NT2/D1 (cell line): ENCODE measurements at regions not wholly inside any gene's neighbourhood (a gene's known extent, or its start where the extent isn't known, plus 50 kb on each side); places are given as distances from the start of the nearest gene placed in this dataset.

Source experiments
- DNase-seq: peaks from one replicate; pipeline ENCODE4 v3.0.0-alpha.2; 2011; ENCODE audit warnings: low read depth, low spot score
- H3K27me3 ChIP-seq: 2 replicates; pipeline ENCODE4 v1.6.0; 2011; ENCODE audit warnings: mild to moderate bottlenecking; ENCODE audit not compliant: insufficient read length, insufficient read depth
- H3K36me3 ChIP-seq: 2 replicates; pipeline ENCODE4 v1.6.1; 2011; ENCODE audit warnings: mild to moderate bottlenecking, low read length, mixed read lengths; ENCODE audit not compliant: insufficient read depth, insufficient read length
- H3K4me1 ChIP-seq: 2 replicates; pipeline ENCODE4 v1.5.1; 2011; ENCODE audit not compliant: insufficient read depth, insufficient read length
- H3K4me3 ChIP-seq: 2 replicates; pipeline ENCODE4 v1.5.1; 2011; ENCODE audit warnings: low read depth; ENCODE audit not compliant: insufficient read length
- H3K9ac ChIP-seq: 2 replicates; pipeline ENCODE4 v1.6.0; 2011; ENCODE audit warnings: low read depth; ENCODE audit not compliant: insufficient read length
- H3K9me3 ChIP-seq: 2 replicates; pipeline ENCODE4 v1.5.1; 2011; ENCODE audit warnings: mild to moderate bottlenecking, low read length; ENCODE audit not compliant: insufficient read depth
- SUZ12 ChIP-seq: IDR thresholded peaks from 2 replicates; pipeline ENCODE4 v1.6.1; 2011; ENCODE audit not compliant: insufficient read length, insufficient read depth; ENCODE audit errors: extremely low read depth
- YY1 ChIP-seq: IDR thresholded peaks from 2 replicates; pipeline ENCODE4 v1.6.1; 2011; ENCODE audit not compliant: insufficient read length, insufficient read depth
- ZNF274 ChIP-seq: IDR thresholded peaks from 2 replicates; pipeline ENCODE4 v1.6.1; 2011; ENCODE audit warnings: mild to moderate bottlenecking, low read depth, low read length

DNA sequence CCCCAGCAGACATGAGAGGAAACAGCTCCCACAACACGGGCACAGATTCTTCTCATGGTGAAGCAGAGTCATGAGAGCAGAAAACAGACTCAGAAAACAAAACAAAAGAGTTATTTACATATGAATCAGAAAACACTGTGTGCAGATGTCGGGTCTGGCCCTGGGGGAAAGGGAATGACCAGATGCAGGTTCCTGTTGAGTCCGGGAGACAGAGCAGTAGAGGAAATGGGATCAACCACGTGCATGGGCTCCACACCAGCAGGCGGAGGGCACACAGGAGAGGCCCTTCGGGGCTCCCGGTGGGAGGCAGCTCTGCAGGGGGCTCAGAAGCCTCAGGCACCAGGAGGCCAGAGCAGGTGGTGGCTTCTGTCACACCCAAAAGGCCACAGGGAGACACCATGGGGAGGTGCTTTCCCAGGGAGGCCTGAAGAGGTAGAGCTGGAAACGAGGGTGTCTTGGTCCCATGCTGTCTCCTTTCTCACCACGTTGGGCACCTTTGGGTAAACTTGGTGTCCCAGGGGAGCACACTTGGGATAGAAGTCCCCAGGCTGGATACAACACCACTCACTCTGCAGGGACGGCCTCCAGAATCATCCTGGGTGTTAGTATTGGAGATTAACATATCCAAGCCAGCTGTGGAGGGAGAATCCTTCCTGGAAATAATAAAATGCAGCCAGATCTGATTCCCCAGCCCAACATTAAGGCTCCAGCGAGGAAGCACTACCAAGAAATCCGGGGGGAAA lies 764.7 kb downstream of the BRD1 start:
- Histone ChIP-seq H3K4me3 (no peak overlapping the region), H3K27me3 (no peaks in the 10 kb centered on the region), H3K36me3 (no peaks in the 10 kb centered on the region), H3K4me1 (peaks cover 6% of the 10 kb centered on the region), H3K9me3 (no peaks in the 10 kb centered on the region), H3K9ac (no peak overlapping the region)
- TF ChIP-seq SUZ12 (no peak), YY1 (no peak), ZNF274 (no peak)
- peak; percentile 30 for DNase-seq

DNA sequence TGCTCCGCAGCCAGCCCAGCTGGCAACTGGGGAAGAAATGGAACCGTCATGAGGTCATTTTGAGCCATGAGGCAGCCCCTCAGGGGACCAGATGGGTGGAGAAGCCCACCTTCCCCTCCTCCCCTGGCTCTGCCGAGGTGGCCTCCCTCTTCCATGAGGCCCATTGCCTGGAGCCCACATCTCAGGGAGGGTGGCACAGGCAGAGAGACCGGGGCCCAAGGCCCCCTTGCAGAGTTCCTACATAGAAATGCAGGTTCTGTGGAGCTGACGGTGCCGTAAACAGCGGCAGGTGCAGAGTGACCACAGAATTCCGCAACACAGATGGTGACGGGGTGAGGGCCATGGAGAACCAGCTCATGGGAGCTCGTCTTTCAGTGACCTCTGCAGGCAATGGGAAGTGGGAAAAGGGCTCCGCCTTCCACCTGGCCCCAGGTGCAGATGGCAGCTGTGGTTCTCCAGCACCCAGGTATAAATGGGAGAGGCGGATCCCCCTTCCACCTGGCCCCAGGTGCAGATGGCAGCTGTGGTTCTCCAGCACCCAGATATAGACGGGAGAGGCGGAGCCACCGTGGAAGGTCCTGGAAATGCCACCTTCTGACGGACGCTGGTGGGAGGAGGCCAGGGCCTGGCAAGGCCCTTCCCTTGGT lies 765.4 kb downstream of the BRD1 start:
- Histone ChIP-seq H3K4me3 (no peak overlapping the region), H3K9me3 (no peaks in the 10 kb centered on the region), H3K27me3 (no peaks in the 10 kb centered on the region), H3K36me3 (no peaks in the 10 kb centered on the region), H3K4me1 (peaks cover 6% of the 10 kb centered on the region), H3K9ac (no peak overlapping the region)
- no peak for DNase-seq
- TF ChIP-seq YY1 (no peak), ZNF274 (no peak), SUZ12 (no peak)

DNA sequence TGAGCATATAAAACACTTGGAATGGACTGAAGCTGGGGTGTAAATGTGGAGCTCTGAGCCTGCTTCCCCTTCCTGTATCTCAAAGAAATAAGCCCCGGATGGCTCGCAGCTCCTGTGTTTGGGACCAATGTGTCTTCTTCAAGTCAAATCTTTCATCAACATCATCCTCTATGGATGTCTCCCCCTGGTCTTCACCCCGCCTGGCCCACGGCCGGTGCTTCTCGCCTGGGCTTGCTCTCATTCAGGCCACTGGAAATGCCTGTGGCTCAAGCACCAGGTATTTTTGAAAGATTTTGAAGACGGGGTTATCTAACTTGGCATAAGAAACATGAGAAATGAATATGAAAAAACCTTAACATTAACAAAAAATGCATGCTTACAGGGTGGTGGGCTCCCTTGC lies 769.8 kb downstream of the BRD1 start:
- H3K27me3 ChIP-seq, result no peaks in the 10 kb centered on the region
- no peaks in the 10 kb centered on the region for H3K36me3 ChIP-seq
- DNase-seq, result no peak

DNA sequence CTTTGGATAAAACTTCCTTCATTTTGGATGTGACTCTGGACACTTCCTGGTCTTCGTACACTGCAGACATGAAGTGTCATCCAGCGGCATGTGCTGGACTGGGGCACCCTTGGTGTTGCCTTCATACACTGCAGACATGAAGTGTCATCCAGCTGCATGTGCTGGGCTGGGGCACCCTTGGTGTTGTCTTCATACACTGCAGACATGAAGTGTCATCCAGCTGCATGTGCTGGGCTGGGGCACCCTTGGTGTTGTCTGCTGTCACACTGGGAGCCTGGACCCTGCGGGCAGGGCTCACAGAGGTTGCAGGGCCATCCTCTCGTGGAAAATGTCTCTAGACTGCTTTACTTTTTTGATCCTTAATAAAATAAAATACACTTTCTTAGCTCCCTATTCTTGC lies 771.4 kb downstream of the BRD1 start:
- TF ChIP-seq SUZ12 (no peak), ZNF274 (no peak), YY1 (no peak)
- no peak overlapping the region for H3K9ac ChIP-seq
- H3K9me3 ChIP-seq, result no peaks in the 10 kb centered on the region
- DNase-seq, result no peak
- H3K36me3 ChIP-seq, result no peaks in the 10 kb centered on the region
- no peaks in the 10 kb centered on the region for H3K27me3 ChIP-seq
- H3K4me3 ChIP-seq, result no peak overlapping the region
- no peaks in the 10 kb centered on the region for H3K4me1 ChIP-seq

More for the DNA sequence above, 769.8 kb downstream of the BRD1 start:
- TF ChIP-seq SUZ12, result no peak
- TF ChIP-seq ZNF274, result no peak
- no peak overlapping the region for H3K4me3 ChIP-seq
- H3K4me1 ChIP-seq, result peaks cover 4% of the 10 kb centered on the region
- no peak overlapping the region for H3K9ac ChIP-seq
- H3K9me3 ChIP-seq, result no peaks in the 10 kb centered on the region

DNA sequence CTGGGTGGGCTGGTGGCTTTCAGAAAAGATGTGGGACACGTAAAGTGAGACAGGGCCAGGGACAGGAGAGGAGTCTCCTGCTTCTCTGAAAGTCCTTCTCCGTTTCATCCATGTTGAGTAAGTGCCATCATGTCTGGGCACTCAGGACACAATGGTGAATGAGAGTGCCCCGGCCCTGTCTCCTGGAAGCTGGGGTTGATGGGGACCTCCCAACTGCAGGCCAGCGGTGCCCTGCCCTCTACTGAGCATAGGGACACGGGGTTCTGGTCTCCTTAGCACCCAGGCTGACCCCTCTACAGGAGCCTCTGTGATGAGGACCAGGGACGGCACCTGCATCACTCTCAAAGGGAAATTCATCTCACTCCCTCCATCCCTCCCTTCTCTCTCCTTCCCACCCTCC lies 772.3 kb downstream of the BRD1 start:
- Histone ChIP-seq H3K36me3 (no peaks in the 10 kb centered on the region), H3K9ac (no peak overlapping the region), H3K4me3 (no peak overlapping the region), H3K4me1 (no peaks in the 10 kb centered on the region), H3K27me3 (no peaks in the 10 kb centered on the region), H3K9me3 (no peaks in the 10 kb centered on the region)
- no peak for TF ChIP-seq SUZ12
- TF ChIP-seq ZNF274, result no peak
- TF ChIP-seq YY1, result no peak
- no peak for DNase-seq

DNA sequence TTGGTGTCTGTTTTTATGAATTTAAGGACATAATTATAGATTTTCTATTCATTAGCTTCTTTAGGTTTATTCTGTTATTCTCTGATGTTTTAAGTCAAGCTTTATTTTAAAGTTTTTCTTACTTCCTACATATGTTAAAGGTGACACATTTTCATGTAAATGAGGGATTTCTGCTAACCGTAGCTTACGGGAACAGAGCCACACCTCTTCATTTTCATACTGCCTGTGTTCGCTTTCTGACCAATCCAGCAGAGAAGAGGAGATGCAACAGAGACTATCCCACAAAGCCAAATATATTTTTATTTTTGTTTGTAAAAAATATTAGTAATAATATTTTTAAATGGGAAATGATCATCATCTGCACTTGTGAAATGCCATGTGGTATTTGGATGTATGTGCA lies 774.1 kb downstream of the BRD1 start:
- no peaks in the 10 kb centered on the region for H3K4me1 ChIP-seq
- no peak overlapping the region for H3K9ac ChIP-seq
- H3K36me3 ChIP-seq, result no peaks in the 10 kb centered on the region
- H3K4me3 ChIP-seq, result no peak overlapping the region
- no peaks in the 10 kb centered on the region for H3K9me3 ChIP-seq
- no peak for DNase-seq
- TF ChIP-seq ZNF274, result no peak
- no peak for TF ChIP-seq SUZ12
- no peak for TF ChIP-seq YY1
- H3K27me3 ChIP-seq, result no peaks in the 10 kb centered on the region

DNA sequence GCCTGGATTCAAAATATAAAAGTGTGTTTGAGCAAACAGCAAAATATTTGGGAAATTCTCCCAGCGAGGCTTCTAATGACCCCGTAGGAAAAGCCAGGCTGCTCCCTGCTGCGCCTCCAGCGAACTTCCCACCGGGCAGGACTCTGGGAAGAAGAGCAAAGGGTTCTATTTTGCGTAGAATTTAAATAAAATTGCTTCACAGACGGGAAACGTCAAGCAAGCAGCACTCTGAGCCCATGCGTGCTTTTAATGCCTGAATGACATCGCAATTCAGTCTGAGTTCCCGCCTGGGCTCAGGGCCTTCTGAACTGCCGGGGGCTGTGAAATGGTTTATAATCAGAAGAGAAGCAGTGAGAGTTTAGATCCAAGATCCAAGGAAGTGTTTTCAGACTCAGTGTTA lies 775.1 kb downstream of the BRD1 start:
- Histone ChIP-seq H3K9ac (no peak overlapping the region), H3K36me3 (no peaks in the 10 kb centered on the region), H3K27me3 (no peaks in the 10 kb centered on the region), H3K9me3 (no peaks in the 10 kb centered on the region), H3K4me1 (no peaks in the 10 kb centered on the region), H3K4me3 (no peak overlapping the region)
- TF ChIP-seq YY1, result no peak
- no peak for TF ChIP-seq SUZ12
- no peak for TF ChIP-seq ZNF274
- no peak for DNase-seq
